ENCODE measurements at regions not wholly inside any gene's neighbourhood (a gene's known extent, or its start where the extent isn't known, plus 50 kb on each side); places are given as distances from the start of the nearest gene placed in this dataset.

- CTCF ChIA-PET = no interaction called here
- ATAC-seq (no peak), DNase-seq (ENCODE audit: low read depth in 1 of 2, low spot score in 1 of 2) (peak in 1 of 2 experiments; percentile 17), FAIRE-seq (no peak)
- H3K4me1 ChIP-seq = peaks cover 9% of the 10 kb centered on the region; the same call in 1 of the 3 replicates
- no peak overlapping the region for H3K4me2 ChIP-seq
- no peak overlapping the region for H3K4me3 ChIP-seq
- peak overlapping the region in 1 of 2 experiments; percentile 66; a peak in 3 of 6 replicates for H3K27ac ChIP-seq
- no peaks in the 10 kb centered on the region for H3K9me3 ChIP-seq
- no peak for TF ChIP-seq ZNF302 (CRISPR knock-in tag; IDR thresholded peaks at IDR 0.05)
- TF ChIP-seq BHLHE40 (IDR thresholded peaks at IDR 0.05; ENCODE audit: low read depth, low read length) = no peak
- TF ChIP-seq POLR2AphosphoS2 (conservative IDR thresholded peaks at IDR 0.05; ENCODE audit: low read length) = no peak
- TF ChIP-seq NPAS2 (CRISPR knock-in tag; IDR thresholded peaks at IDR 0.05; ENCODE audit: borderline replicate concordance) = no peak
- no peak for TF ChIP-seq MAZ (IDR thresholded peaks at IDR 0.05; ENCODE audit: borderline replicate concordance, low read depth, low read length)
- TF ChIP-seq EHF (CRISPR knock-in tag; IDR thresholded peaks at IDR 0.05) = no peak
- TF ChIP-seq E2F6 (IDR thresholded peaks at IDR 0.05; ENCODE audit: borderline replicate concordance, low read depth) = no peak
- no peak for TF ChIP-seq NR3C1 (IDR thresholded peaks at IDR 0.05)
- no peak for TF ChIP-seq HEYL (CRISPR knock-in tag; IDR thresholded peaks at IDR 0.05)
- TF ChIP-seq CHD2 (IDR thresholded peaks at IDR 0.05; ENCODE audit: low read length, partially characterized antibody) = no peak
- TF ChIP-seq RCOR1 (IDR thresholded peaks at IDR 0.05; ENCODE audit: low read depth, low read length) = no peak
- TF ChIP-seq ESRRA (IDR thresholded peaks at IDR 0.05; ENCODE audit: borderline replicate concordance, low read length) = no peak
- TF ChIP-seq HOXB13 (CRISPR knock-in tag; IDR thresholded peaks at IDR 0.05; ENCODE audit: low read depth) = no peak
- TF ChIP-seq BCL3 (IDR thresholded peaks at IDR 0.05) = no peak
- TF ChIP-seq FOSL2 (IDR thresholded peaks at IDR 0.05) = no peak
- TF ChIP-seq FOSL2 (CRISPR knock-in tag; IDR thresholded peaks at IDR 0.05) = no peak
- TF ChIP-seq TFCP2L1 (CRISPR knock-in tag; IDR thresholded peaks at IDR 0.05) = no peak
- TF ChIP-seq MAFK (IDR thresholded peaks at IDR 0.05; ENCODE audit: partially characterized antibody) = no peak
- no peak for TF ChIP-seq EP300 (IDR thresholded peaks at IDR 0.05)
- no peak for TF ChIP-seq CBX8 (IDR thresholded peaks at IDR 0.05)
- WGBS (ENCODE audit: missing lambda C conversion rate) = 75% methylated on average over 4 of the region's 4 CpGs
- POLR2A ChIA-PET = no interaction called here
These were observed 139.7 kb upstream of the CFAP20DC start for GRCh38 chr3:59189526-59189925.

- Histone ChIP-seq H3K27ac (no peak overlapping the region), H3K4me3 (no peak overlapping the region), H3K4me2 (no peak overlapping the region), H3K4me1 (peaks cover 9% of the 10 kb centered on the region; the same call in 1 of the 3 replicates), H3K9me3 (no peaks in the 10 kb centered on the region)
- DNase-seq (ENCODE audit: low read depth in 1 of 2, low spot score in 1 of 2) (no peak), ATAC-seq (no peak), FAIRE-seq (no peak)
- CTCF ChIA-PET = no interaction called here
- WGBS (ENCODE audit: missing lambda C conversion rate) = 10% methylated on average over 1 of the region's 1 CpG
- TF ChIP-seq EP300 (IDR thresholded peaks at IDR 0.05) (no peak), ZC3H11A (IDR thresholded peaks at IDR 0.05) (no peak), MYC (IDR thresholded peaks at IDR 0.05; ENCODE audit: borderline replicate concordance, low read length) (no peak), MAFK (IDR thresholded peaks at IDR 0.05; ENCODE audit: partially characterized antibody) (no peak), HMGXB4 (CRISPR knock-in tag; IDR thresholded peaks at IDR 0.05; ENCODE audit: borderline replicate concordance) (no peak), ZFP36 (IDR thresholded peaks at IDR 0.05; ENCODE audit: borderline replicate concordance, partially characterized antibody) (no peak), ESRRA (IDR thresholded peaks at IDR 0.05; ENCODE audit: borderline replicate concordance, low read length) (no peak), USF2 (IDR thresholded peaks at IDR 0.05) (no peak), RFX5 (IDR thresholded peaks at IDR 0.05) (no peak), TP53 (CRISPR knock-in tag; IDR thresholded peaks at IDR 0.05) (no peak), ZNF302 (CRISPR knock-in tag; IDR thresholded peaks at IDR 0.05) (no peak), EHMT2 (IDR thresholded peaks at IDR 0.05; ENCODE audit: low read depth) (no peak), FOSB (CRISPR knock-in tag; IDR thresholded peaks at IDR 0.05) (no peak), ELK1 (IDR thresholded peaks at IDR 0.05; ENCODE audit: low read depth, low read length) (no peak), CHD4 (IDR thresholded peaks at IDR 0.05; ENCODE audit: borderline replicate concordance) (no peak)
- POLR2A ChIA-PET = no interaction called here
These were observed 136.9 kb upstream of the CFAP20DC start for GRCh38 chr3:59186725-59187124.
